ENCODE measurements at regions not wholly inside any gene's neighbourhood (a gene's known extent, or its start where the extent isn't known, plus 50 kb on each side); places are given as distances from the start of the nearest gene placed in this dataset.

- Histone ChIP-seq H3K4me2 (ENCODE audit: insufficient read depth, low read length) (no peak overlapping the region), H4K20me1 (ENCODE audit: insufficient read depth, low read length) (no peaks in the 10 kb centered on the region), H3K27me3 (ENCODE audit: insufficient read depth, low read length) (no peaks in the 10 kb centered on the region), H3K9me3 (ENCODE audit: low read depth, low read length) (no peaks in the 10 kb centered on the region), H3K4me1 (ENCODE audit: insufficient read depth, low read length) (no peaks in the 10 kb centered on the region), H2AFZ (ENCODE audit: low read length) (no peak overlapping the region), H3K4me3 (ENCODE audit: insufficient read depth, low read length) (no peak overlapping the region), H3K27ac (ENCODE audit: low read depth, low read length) (no peak overlapping the region), H3K79me2 (ENCODE audit: insufficient read depth, low read length) (no peaks in the 10 kb centered on the region), H3K36me3 (ENCODE audit: insufficient read depth, low read length) (no peaks in the 10 kb centered on the region)
- DNase-seq (ENCODE audit: insufficient read length, low spot score, missing footprints): no peak
- no peak for TF ChIP-seq CTCF (IDR thresholded peaks at IDR 0.05; ENCODE audit: extremely low read depth, low read depth, low read length)
Measured at GRCh38 chr2:186427970-186428369, 58.1 kb upstream of the ZC3H15 start.

DNA sequence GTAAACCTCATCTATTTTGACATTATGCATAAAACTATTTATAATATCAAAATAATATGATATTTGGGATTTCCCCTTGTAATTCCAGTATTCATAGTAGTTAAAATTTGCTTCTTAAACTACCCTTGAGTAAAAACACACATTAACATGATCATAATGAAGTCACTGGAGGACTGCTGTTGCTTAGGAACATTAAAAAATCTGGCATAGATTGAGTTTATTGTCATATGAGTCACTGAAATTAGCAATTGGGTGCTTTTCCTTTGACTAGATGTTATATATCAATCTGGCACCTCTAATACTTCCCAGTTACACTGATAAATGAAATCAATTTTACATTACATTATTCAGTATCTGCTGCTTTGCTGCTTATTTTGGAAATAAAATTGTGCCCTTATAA, 57.0 kb upstream of the ZC3H15 start:
- no peak for DNase-seq (ENCODE audit: insufficient read length, low spot score, missing footprints)
- H3K36me3 ChIP-seq (ENCODE audit: insufficient read depth, low read length): no peaks in the 10 kb centered on the region
- no peak overlapping the region for H3K27ac ChIP-seq (ENCODE audit: low read depth, low read length)
- H3K27me3 ChIP-seq (ENCODE audit: insufficient read depth, low read length): no peaks in the 10 kb centered on the region
- no peak overlapping the region for H3K4me2 ChIP-seq (ENCODE audit: insufficient read depth, low read length)
- no peaks in the 10 kb centered on the region for H4K20me1 ChIP-seq (ENCODE audit: insufficient read depth, low read length)
- no peaks in the 10 kb centered on the region for H3K79me2 ChIP-seq (ENCODE audit: insufficient read depth, low read length)
- no peak for TF ChIP-seq CTCF (IDR thresholded peaks at IDR 0.05; ENCODE audit: extremely low read depth, low read depth, low read length)
- H3K9me3 ChIP-seq (ENCODE audit: low read depth, low read length): no peaks in the 10 kb centered on the region
- no peak overlapping the region for H2AFZ ChIP-seq (ENCODE audit: low read length)
- H3K4me3 ChIP-seq (ENCODE audit: insufficient read depth, low read length): no peak overlapping the region
- no peaks in the 10 kb centered on the region for H3K4me1 ChIP-seq (ENCODE audit: insufficient read depth, low read length)

DNA sequence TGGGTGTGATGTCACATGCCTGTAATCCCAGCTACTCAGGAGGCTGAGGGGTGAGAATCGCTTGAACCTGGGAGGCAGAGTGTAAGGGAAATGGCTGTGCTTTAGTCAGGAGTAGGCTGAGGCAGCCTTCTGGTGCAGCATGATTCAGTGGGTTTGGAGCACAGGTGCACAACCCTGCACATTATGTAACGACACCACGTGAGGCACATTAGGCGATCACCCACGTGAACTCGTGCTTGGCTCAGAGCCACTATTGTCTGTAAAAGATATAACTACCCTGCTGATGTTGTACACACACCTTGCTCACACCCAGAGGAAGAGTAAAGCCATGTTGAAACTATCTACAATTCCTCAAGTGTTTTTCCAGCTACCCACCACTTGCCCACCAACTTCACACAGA, 54.8 kb upstream of the ZC3H15 start:
- H3K4me1 ChIP-seq (ENCODE audit: insufficient read depth, low read length): no peaks in the 10 kb centered on the region
- no peak for TF ChIP-seq CTCF (IDR thresholded peaks at IDR 0.05; ENCODE audit: extremely low read depth, low read depth, low read length)
- DNase-seq (ENCODE audit: insufficient read length, low spot score, missing footprints): no peak
- no peaks in the 10 kb centered on the region for H3K36me3 ChIP-seq (ENCODE audit: insufficient read depth, low read length)
- no peak overlapping the region for H3K4me2 ChIP-seq (ENCODE audit: insufficient read depth, low read length)
- H4K20me1 ChIP-seq (ENCODE audit: insufficient read depth, low read length): no peaks in the 10 kb centered on the region
- H3K9me3 ChIP-seq (ENCODE audit: low read depth, low read length): no peaks in the 10 kb centered on the region
- H3K79me2 ChIP-seq (ENCODE audit: insufficient read depth, low read length): no peaks in the 10 kb centered on the region
- no peak overlapping the region for H3K4me3 ChIP-seq (ENCODE audit: insufficient read depth, low read length)
- H2AFZ ChIP-seq (ENCODE audit: low read length): no peak overlapping the region
- H3K27me3 ChIP-seq (ENCODE audit: insufficient read depth, low read length): no peaks in the 10 kb centered on the region
- no peak overlapping the region for H3K27ac ChIP-seq (ENCODE audit: low read depth, low read length)

DNA sequence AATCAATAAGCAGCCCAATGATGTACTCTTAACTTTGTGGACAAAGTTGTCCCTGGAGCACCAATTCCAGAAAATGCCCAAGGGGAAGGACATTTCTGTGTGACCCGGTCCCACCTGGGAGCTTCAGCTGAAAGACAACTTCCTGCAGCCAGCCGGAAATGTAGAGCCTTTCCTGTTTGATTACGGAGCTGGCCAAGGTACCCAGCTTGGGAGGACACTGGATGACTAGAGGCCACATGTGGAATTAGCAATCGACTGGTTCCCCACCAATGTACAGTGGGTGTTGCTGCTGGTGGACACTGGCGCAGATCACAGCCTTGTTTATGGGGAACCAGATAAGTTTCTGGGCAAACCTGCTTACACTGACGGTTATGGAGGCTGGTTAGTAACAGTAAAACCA, 53.0 kb upstream of the ZC3H15 start:
- Histone ChIP-seq H3K4me3 (ENCODE audit: insufficient read depth, low read length) (no peak overlapping the region), H3K79me2 (ENCODE audit: insufficient read depth, low read length) (no peaks in the 10 kb centered on the region), H3K4me1 (ENCODE audit: insufficient read depth, low read length) (no peaks in the 10 kb centered on the region), H4K20me1 (ENCODE audit: insufficient read depth, low read length) (no peaks in the 10 kb centered on the region), H2AFZ (ENCODE audit: low read length) (no peak overlapping the region), H3K27me3 (ENCODE audit: insufficient read depth, low read length) (no peaks in the 10 kb centered on the region), H3K4me2 (ENCODE audit: insufficient read depth, low read length) (no peak overlapping the region), H3K27ac (ENCODE audit: low read depth, low read length) (no peak overlapping the region), H3K36me3 (ENCODE audit: insufficient read depth, low read length) (no peaks in the 10 kb centered on the region), H3K9me3 (ENCODE audit: low read depth, low read length) (no peaks in the 10 kb centered on the region)
- no peak for TF ChIP-seq CTCF (IDR thresholded peaks at IDR 0.05; ENCODE audit: extremely low read depth, low read depth, low read length)
- DNase-seq (ENCODE audit: insufficient read length, low spot score, missing footprints): no peak

Data from osteoblast (primary cell).